ENCODE measurements at regions not wholly inside any gene's neighbourhood (a gene's known extent, or its start where the extent isn't known, plus 50 kb on each side); places are given as distances from the start of the nearest gene placed in this dataset.

GRCh38 chr6:84392261-84392660 is 164.8 kb upstream of the CEP162 start (continued):
- TF ChIP-seq ZNF462 (CRISPR knock-in tag; IDR thresholded peaks at IDR 0.05), result no peak
- no peak for TF ChIP-seq ZNF114 (CRISPR knock-in tag; IDR thresholded peaks at IDR 0.05)
- no peak for TF ChIP-seq JUNB (IDR thresholded peaks at IDR 0.05; ENCODE audit: unreplicated experiment)
- no peak for TF ChIP-seq CTCF (conservative IDR thresholded peaks at IDR 0.05; ENCODE audit: low read depth in 2 of 2)

- Histone ChIP-seq H3K4me3 (no peak overlapping the region), H3K36me3 (ENCODE audit: insufficient read depth) (no peaks in the 10 kb centered on the region), H3K27ac (ENCODE audit: low read depth) (no peak overlapping the region), H3K9me2 (ENCODE audit: insufficient read depth) (no peaks in the 10 kb centered on the region), H4K20me1 (replicated peaks; ENCODE audit: insufficient read depth) (no peaks in the 10 kb centered on the region), H3K79me2 (replicated peaks; ENCODE audit: insufficient read depth) (no peaks in the 10 kb centered on the region), H2AFZ (no peak overlapping the region), H3K4me2 (no peak overlapping the region), H3F3A (replicated peaks; ENCODE audit: low read depth) (no peaks in the 10 kb centered on the region), H3K27me3 (ENCODE audit: insufficient read depth) (no peaks in the 10 kb centered on the region), H3K4me1 (ENCODE audit: insufficient read depth) (no peaks in the 10 kb centered on the region)
- DNase-seq (ENCODE audit: low spot score), result no peak
- no peak overlapping the region for H3K27ac Mint-ChIP-seq
- no peak overlapping the region for H3K4me3 Mint-ChIP-seq
- H3K4me1 Mint-ChIP-seq, result no peaks in the 10 kb centered on the region
- H3K36me3 Mint-ChIP-seq (ENCODE audit: low read depth), result no peaks in the 10 kb centered on the region
- H3K27me3 Mint-ChIP-seq (ENCODE audit: insufficient read depth, low read depth, poor library complexity), result no peaks in the 10 kb centered on the region
- no peak for ATAC-seq
- peaks cover 6% of the 10 kb centered on the region; the same call in 1 of the 3 replicates for H3K9me3 Mint-ChIP-seq
- TF ChIP-seq POLR2AphosphoS5 (IDR thresholded peaks at IDR 0.05; ENCODE audit: low read depth) (no peak), ETS1 (IDR thresholded peaks at IDR 0.05) (no peak), NANOG (IDR thresholded peaks at IDR 0.05; ENCODE audit: borderline replicate concordance) (no peak), REST (IDR thresholded peaks at IDR 0.05; ENCODE audit: unreplicated experiment) (no peak), CREB1 (CRISPR knock-in tag; IDR thresholded peaks at IDR 0.05; ENCODE audit: low read depth) (no peak), STAT1 (IDR thresholded peaks at IDR 0.05; ENCODE audit: unreplicated experiment) (no peak)
These were observed 163.4 kb upstream of the CEP162 start for GRCh38 chr6:84390851-84391250.
